Mucosa of descending colon (tissue), 3 donors: ENCODE measurements at regions not wholly inside any gene's neighbourhood (a gene's known extent, or its start where the extent isn't known, plus 50 kb on each side); places are given as distances from the start of the nearest gene placed in this dataset.

Experiments used
- ATAC-seq: fragments of 200-7000 bp; cut with Tn5 transposase; one replicate; pipeline ENCODE4 v1.9.1; 2020; ENCODE audit warnings: mild to moderate bottlenecking, moderate library complexity
- DNase-seq, 3 donors: peaks; one replicate each; pipeline ENCODE4 v3.0.0-alpha.2; 2020
- H3K36me3 ChIP-seq: fragments of 200-600 bp; one replicate; pipeline ENCODE4 v1.8.0; 2021; ENCODE audit warnings: low read depth, mild to moderate bottlenecking
- H3K4me1 ChIP-seq: fragments of 200-600 bp; one replicate; pipeline ENCODE4 v1.8.0; 2021; ENCODE audit warnings: low read depth, mild to moderate bottlenecking
- H3K4me3 ChIP-seq: fragments of 200-600 bp; one replicate; pipeline ENCODE4 v1.8.0; 2021; ENCODE audit warnings: mild to moderate bottlenecking
- H3K9me3 ChIP-seq: fragments of 200-600 bp; one replicate; pipeline ENCODE4 v1.8.0; 2021; ENCODE audit warnings: mild to moderate bottlenecking
- CTCF ChIP-seq: fragments of 200-600 bp; IDR thresholded peaks from one replicate; pipeline ENCODE4 v1.8.0; 2022; ENCODE audit warnings: antibody characterized with exemption, mild to moderate bottlenecking
- intact Hi-C, 2 donors: fragments of 100-400 bp; cut with DNase I in 1 of 2; cut with micrococcal nuclease in 1 of 2; formaldehyde crosslinking; loops; one replicate each; pipeline versions ENCODE4 v1.11.0 to v1.11.1; 2022; cut with DNase I, micrococcal nuclease
- donor health status: DM: no; HTN: no; CAD: no; lungs with moderate emphysema.
- donor health status: DM: no; HTN: no; CAD: no.
- donor health status: DM: no; HTN: yes; CAD: no.

GRCh38 chr4:100312615-100313350, 122.5 kb upstream of the DDIT4L start:
- intact Hi-C loops: no loop called here

GRCh38 chr4:100311181-100311580, 120.9 kb upstream of the DDIT4L start:
- no peak for TF ChIP-seq CTCF
- DNase-seq (no peak), ATAC-seq (no peak)
- no peaks in the 10 kb centered on the region for H3K4me1 ChIP-seq
- intact Hi-C loops: no loop called here
- no peak overlapping the region for H3K4me3 ChIP-seq
- no peaks in the 10 kb centered on the region for H3K9me3 ChIP-seq
- no peaks in the 10 kb centered on the region for H3K36me3 ChIP-seq

More at GRCh38 chr4:100312615-100313350, 122.5 kb upstream of the DDIT4L start:
- Histone ChIP-seq H3K36me3 (no peaks in the 10 kb centered on the region), H3K4me3 (no peak overlapping the region), H3K4me1 (no peaks in the 10 kb centered on the region), H3K9me3 (no peaks in the 10 kb centered on the region)
- ATAC-seq: no peak
- no peak for TF ChIP-seq CTCF
- DNase-seq: no peak

GRCh38 chr4:100306018-100306417, 115.8 kb upstream of the DDIT4L start:
- DNase-seq (no peak), ATAC-seq (no peak)
- Histone ChIP-seq H3K4me3 (no peak overlapping the region), H3K9me3 (no peaks in the 10 kb centered on the region), H3K4me1 (no peaks in the 10 kb centered on the region), H3K36me3 (no peaks in the 10 kb centered on the region)
- intact Hi-C loops: no loop called here
- TF ChIP-seq CTCF: no peak

GRCh38 chr4:100302061-100303026, 112.1 kb upstream of the DDIT4L start:
- Histone ChIP-seq H3K36me3 (no peaks in the 10 kb centered on the region), H3K9me3 (no peaks in the 10 kb centered on the region), H3K4me1 (no peaks in the 10 kb centered on the region), H3K4me3 (no peak overlapping the region)
- ATAC-seq (no peak), DNase-seq (no peak)
- intact Hi-C loops: no loop called here
- no peak for TF ChIP-seq CTCF

- ATAC-seq (peak; percentile 36), DNase-seq (peak in 1 of 3 donors; percentile 3)
- H3K36me3 ChIP-seq: no peaks in the 10 kb centered on the region
- intact Hi-C loops: no loop called here
- H3K4me3 ChIP-seq: no peak overlapping the region
- no peak for TF ChIP-seq CTCF
- no peaks in the 10 kb centered on the region for H3K4me1 ChIP-seq
- H3K9me3 ChIP-seq: no peaks in the 10 kb centered on the region
Observed at GRCh38 chr4:100299046-100299840, 109.0 kb upstream of the DDIT4L start.
